ENCODE measurements at regions not wholly inside any gene's neighbourhood (a gene's known extent, or its start where the extent isn't known, plus 50 kb on each side); places are given as distances from the start of the nearest gene placed in this dataset.

DNA sequence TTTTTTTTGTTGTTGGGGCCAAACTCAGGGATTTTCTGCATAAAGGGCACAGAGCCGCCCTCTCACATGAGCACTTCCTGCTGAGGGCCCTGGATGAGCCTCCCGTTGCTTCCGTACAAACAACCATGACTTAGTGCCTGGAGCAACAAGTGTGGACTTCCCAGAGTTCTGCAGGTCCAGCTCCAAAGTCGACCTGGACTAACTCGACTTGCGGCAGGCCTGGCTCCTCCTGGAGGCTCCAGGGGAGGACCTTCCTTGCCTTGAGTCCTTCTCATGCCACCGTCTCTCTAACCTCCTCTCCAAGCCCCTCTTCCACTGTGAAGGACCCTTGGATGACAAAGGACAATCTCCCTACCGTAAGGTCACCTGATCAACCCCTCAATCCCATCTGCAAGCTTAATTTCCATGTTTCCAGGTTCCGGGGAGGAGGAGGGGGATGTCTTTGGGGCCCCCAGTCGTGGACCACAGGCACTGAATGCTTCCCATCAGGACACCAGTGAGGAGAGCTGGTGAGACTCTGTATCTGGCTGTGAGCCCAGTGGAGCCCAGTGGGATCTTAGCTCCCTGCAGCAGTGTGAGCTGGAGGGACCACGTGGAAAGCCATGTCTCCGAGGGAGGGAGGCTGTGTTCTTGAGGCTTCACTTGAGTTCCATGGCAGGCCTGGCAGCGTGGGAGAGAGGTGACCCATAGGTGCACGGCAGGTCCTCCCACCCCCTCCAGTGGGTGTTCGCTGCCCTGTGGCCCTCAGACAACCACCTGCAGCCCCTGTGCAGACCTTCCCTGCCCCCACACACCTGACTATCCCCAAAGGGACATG is 199.5 kb upstream of the PPP2R2D start:
- H3K9me3 ChIP-seq (ENCODE audit: control insufficient read depth in 4 of 4, insufficient read depth in 3 of 4, low read length in 3 of 4): peaks cover 0 to 8% (median under 1%) of the 10 kb centered on the region in 4 donors
- no peak overlapping the region for H3K27ac ChIP-seq (ENCODE audit: low read depth in 1 of 2, low read length in 1 of 2)
- WGBS, 2 donors: 80 to 86% methylated on average over 15 of the region's 15 CpGs
- ATAC-seq (ENCODE audit: insufficient read depth, low FRiP score) (no peak), DNase-seq (peak in 1 of 3 donors; percentile 11)
- H3K9ac ChIP-seq (ENCODE audit: insufficient read depth in 1 of 2, low read length in 2 of 2): no peak overlapping the region
- TF ChIP-seq, protein P1, sequence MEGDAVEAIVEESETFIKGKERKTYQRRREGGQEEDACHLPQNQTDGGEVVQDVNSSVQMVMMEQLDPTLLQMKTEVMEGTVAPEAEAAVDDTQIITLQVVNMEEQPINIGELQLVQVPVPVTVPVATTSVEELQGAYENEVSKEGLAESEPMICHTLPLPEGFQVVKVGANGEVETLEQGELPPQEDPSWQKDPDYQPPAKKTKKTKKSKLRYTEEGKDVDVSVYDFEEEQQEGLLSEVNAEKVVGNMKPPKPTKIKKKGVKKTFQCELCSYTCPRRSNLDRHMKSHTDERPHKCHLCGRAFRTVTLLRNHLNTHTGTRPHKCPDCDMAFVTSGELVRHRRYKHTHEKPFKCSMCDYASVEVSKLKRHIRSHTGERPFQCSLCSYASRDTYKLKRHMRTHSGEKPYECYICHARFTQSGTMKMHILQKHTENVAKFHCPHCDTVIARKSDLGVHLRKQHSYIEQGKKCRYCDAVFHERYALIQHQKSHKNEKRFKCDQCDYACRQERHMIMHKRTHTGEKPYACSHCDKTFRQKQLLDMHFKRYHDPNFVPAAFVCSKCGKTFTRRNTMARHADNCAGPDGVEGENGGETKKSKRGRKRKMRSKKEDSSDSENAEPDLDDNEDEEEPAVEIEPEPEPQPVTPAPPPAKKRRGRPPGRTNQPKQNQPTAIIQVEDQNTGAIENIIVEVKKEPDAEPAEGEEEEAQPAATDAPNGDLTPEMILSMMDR (IDR thresholded peaks at IDR 0.05; ENCODE audit: control extremely low read depth, extremely low read depth): no peak
- H3K27me3 ChIP-seq (ENCODE audit: control insufficient read depth in 3 of 3, insufficient read depth in 3 of 3, low read length in 2 of 3): no peaks in the 10 kb centered on the region
- no peaks in the 10 kb centered on the region for H3K4me1 ChIP-seq (ENCODE audit: control insufficient read depth in 5 of 5, insufficient read depth in 5 of 5, low read length in 5 of 5)
- H3K36me3 ChIP-seq (ENCODE audit: control insufficient read depth in 4 of 4, insufficient read depth in 4 of 4, low read length in 4 of 4): no peaks in the 10 kb centered on the region
- H3K4me3 ChIP-seq: no peak overlapping the region

DNA sequence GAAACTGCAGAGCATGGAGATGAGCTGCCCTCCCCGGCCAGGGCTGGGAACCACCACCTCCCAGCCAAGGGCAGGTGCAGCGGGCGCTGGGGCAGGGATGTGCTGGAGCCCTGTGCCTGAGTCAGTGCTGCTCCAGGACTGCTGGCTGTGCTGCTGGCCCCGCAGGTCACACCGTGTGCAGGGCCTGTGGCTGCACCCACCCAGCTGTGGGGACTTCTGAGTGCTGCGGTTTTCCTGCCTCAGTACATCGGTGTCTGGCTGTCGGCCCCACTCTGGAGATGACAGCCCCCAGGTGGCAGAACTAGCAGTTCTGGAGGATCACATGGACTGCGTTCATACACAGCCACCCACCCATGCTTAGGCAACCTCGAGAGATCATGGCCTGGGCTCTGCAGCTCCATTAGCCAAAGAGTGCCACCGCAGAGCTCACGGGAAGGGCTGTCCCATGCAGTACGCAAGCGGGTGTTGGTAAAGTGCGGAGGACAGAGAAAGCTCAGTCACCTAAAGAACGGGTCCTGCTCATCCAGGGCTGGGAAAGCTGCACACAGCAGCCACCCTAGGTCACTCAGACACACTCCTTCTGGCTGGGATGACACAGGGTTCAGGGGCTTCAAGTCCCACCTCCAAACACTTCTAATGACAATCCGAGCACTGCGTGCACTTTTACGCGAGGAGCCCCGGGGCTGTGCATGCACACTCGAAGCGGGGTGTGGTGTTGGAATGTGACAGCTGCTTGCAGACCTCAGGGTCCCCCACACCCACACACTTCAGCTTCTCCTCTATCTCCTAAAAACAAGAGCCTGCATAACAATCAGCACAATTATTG is 198.1 kb upstream of the PPP2R2D start:
- Histone ChIP-seq H3K27me3 (ENCODE audit: control insufficient read depth in 3 of 3, insufficient read depth in 3 of 3, low read length in 2 of 3) (no peaks in the 10 kb centered on the region), H3K36me3 (ENCODE audit: control insufficient read depth in 4 of 4, insufficient read depth in 4 of 4, low read length in 4 of 4) (no peaks in the 10 kb centered on the region), H3K9ac (ENCODE audit: insufficient read depth in 1 of 2, low read length in 2 of 2) (no peak overlapping the region), H3K4me1 (ENCODE audit: control insufficient read depth in 5 of 5, insufficient read depth in 5 of 5, low read length in 5 of 5) (no peaks in the 10 kb centered on the region), H3K4me3 (no peak overlapping the region), H3K9me3 (ENCODE audit: control insufficient read depth in 4 of 4, insufficient read depth in 3 of 4, low read length in 3 of 4) (peaks cover 0 to 21% (median 5%) of the 10 kb centered on the region in 4 donors), H3K27ac (ENCODE audit: low read depth in 1 of 2, low read length in 1 of 2) (no peak overlapping the region)
- no peak for ATAC-seq (ENCODE audit: insufficient read depth, low FRiP score)
- TF ChIP-seq, protein P1 (IDR thresholded peaks at IDR 0.05; ENCODE audit: control extremely low read depth, extremely low read depth): no peak
- 71 to 82% methylated on average over 22 to 23 of the region's 23 CpGs for whole genome bisulfite sequencing, 2 donors
- peak in 1 of 3 donors; percentile 12 for DNase-seq

- H3K4me3 ChIP-seq: no peak overlapping the region
- WGBS, 2 donors: 83 to 86% methylated on average over 8 of the region's 8 CpGs
- DNase-seq: peak in 1 of 3 donors; percentile 9
- H3K36me3 ChIP-seq (ENCODE audit: control insufficient read depth in 4 of 4, insufficient read depth in 4 of 4, low read length in 4 of 4): no peaks in the 10 kb centered on the region
- TF ChIP-seq, protein P1 (IDR thresholded peaks at IDR 0.05; ENCODE audit: control extremely low read depth, extremely low read depth): no peak
- ATAC-seq (ENCODE audit: insufficient read depth, low FRiP score): no peak
- H3K9me3 ChIP-seq (ENCODE audit: control insufficient read depth in 4 of 4, insufficient read depth in 3 of 4, low read length in 3 of 4): peaks cover 0 to 25% (median 6%) of the 10 kb centered on the region in 4 donors
- no peak overlapping the region for H3K9ac ChIP-seq (ENCODE audit: insufficient read depth in 1 of 2, low read length in 2 of 2)
- H3K27ac ChIP-seq (ENCODE audit: low read depth in 1 of 2, low read length in 1 of 2): no peak overlapping the region
- no peaks in the 10 kb centered on the region for H3K4me1 ChIP-seq (ENCODE audit: control insufficient read depth in 5 of 5, insufficient read depth in 5 of 5, low read length in 5 of 5)
- H3K27me3 ChIP-seq (ENCODE audit: control insufficient read depth in 3 of 3, insufficient read depth in 3 of 3, low read length in 2 of 3): no peaks in the 10 kb centered on the region
These were observed 197.3 kb upstream of the PPP2R2D start for GRCh38 chr10:131703541-131703940.
